ENCODE measurements at regions not wholly inside any gene's neighbourhood (a gene's known extent, or its start where the extent isn't known, plus 50 kb on each side); places are given as distances from the start of the nearest gene placed in this dataset.

DNA sequence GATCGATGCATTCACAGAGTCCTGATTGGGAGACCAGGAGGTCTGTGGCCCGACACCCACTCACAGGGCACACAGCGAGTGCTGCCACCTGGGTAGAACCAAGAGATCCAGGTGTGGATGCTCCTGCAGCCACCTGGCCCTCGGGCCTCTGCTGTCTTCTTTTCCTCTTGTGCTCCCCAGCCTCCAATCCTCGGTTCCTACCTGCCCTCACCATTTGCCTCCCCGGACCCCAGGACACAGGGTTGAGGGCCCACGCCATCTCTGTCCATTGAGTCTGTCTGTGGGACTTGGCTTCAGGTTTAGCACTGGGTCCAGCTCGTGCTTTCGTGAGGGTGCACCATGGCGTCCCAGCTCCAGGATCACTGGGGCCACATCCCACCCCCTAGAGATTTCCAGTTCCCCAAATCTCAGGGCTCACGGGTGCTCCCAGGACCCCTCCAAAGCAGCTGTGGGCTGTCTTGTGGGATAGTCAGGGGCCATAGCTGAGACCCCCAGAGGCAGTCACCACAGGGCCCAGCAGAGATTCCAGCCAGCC lies 591.1 kb downstream of the BRD1 start:
- no peak overlapping the region for H3K4me3 ChIP-seq
- intact Hi-C loops (cut with DNase I), result no loop called here
- TF ChIP-seq, protein P1, sequence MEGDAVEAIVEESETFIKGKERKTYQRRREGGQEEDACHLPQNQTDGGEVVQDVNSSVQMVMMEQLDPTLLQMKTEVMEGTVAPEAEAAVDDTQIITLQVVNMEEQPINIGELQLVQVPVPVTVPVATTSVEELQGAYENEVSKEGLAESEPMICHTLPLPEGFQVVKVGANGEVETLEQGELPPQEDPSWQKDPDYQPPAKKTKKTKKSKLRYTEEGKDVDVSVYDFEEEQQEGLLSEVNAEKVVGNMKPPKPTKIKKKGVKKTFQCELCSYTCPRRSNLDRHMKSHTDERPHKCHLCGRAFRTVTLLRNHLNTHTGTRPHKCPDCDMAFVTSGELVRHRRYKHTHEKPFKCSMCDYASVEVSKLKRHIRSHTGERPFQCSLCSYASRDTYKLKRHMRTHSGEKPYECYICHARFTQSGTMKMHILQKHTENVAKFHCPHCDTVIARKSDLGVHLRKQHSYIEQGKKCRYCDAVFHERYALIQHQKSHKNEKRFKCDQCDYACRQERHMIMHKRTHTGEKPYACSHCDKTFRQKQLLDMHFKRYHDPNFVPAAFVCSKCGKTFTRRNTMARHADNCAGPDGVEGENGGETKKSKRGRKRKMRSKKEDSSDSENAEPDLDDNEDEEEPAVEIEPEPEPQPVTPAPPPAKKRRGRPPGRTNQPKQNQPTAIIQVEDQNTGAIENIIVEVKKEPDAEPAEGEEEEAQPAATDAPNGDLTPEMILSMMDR (IDR thresholded peaks at IDR 0.05), result no peak
- no peaks in the 10 kb centered on the region for H3K9me3 ChIP-seq
- H3K27ac ChIP-seq, result no peak overlapping the region
- ATAC-seq, result no peak
- no peak for DNase-seq
- no peaks in the 10 kb centered on the region for H3K36me3 ChIP-seq
- H3K27me3 ChIP-seq, result peaks cover 0 to 46% of the 10 kb centered on the region in 2 donors
- H3K4me1 ChIP-seq, result no peaks in the 10 kb centered on the region

DNA sequence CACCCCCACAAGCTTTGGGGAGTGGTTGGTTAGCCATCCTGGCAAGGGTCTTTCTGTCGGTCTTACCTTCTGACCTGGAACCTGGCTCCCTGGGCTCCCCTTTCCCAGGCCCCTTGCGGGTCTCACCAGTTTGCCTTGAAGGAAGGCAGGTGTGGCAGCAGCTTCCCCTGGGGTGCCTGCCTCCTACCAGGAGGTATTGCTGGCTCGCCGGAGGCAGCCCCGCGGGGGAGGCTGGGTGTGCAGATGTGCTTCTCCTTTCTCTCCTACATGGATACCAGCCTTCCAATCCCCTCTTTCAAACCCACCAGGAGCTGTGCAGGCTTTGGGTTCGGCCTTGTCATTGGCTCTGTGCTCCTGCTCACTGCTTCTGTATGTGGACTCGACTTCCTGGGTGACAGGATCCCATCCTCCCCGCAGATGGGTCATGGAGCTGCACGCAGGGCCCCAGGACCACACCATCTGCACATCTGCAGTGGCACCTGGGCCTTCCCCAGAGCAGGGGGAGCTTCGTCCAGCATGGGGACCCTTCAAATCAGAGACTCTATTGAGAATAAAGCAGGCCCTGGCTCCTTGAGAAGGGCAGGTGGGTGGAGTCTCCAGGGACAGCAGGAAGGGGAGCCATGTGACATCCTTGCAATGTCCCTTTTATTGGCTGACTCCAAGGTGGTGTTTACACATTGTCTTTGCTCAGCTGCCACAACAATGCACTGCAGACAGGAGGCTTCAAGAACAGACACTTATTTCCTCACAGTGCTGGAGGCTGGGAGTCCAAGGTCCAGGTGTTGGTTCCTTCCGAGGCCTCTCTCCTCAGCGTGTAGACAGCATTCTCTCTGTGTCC lies 592.0 kb downstream of the BRD1 start:
- Histone ChIP-seq H3K4me1 (no peaks in the 10 kb centered on the region), H3K27ac (no peak overlapping the region), H3K9me3 (no peaks in the 10 kb centered on the region), H3K4me3 (no peak overlapping the region), H3K27me3 (peaks cover 0 to 46% of the 10 kb centered on the region in 2 donors), H3K36me3 (no peaks in the 10 kb centered on the region)
- ATAC-seq (no peak), DNase-seq (peak in 1 of 4 donors; percentile 12)
- TF ChIP-seq, protein P1 (IDR thresholded peaks at IDR 0.05), result no peak
- intact Hi-C loops (cut with DNase I), result no loop called here

DNA sequence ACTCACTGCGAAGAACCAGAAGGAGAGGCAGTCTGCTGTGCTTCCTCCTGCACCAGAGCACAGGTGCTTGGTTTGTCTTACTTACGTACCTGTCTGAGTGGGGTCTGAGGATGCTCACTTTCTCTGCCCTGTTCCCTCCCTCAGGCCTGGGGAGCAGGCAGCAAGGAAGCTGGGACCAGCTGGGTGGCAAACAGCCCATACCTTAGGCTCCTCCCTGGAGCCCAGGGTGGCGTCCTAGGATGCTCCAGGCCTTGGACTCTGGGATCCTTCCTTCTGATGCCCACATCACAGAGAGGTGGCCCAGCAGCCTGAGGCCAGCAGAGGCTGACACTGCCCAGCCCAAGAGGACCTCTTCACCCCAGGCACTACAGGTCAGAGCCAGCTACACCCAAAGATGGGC lies 593.2 kb downstream of the BRD1 start:
- no peak for ATAC-seq

DNA sequence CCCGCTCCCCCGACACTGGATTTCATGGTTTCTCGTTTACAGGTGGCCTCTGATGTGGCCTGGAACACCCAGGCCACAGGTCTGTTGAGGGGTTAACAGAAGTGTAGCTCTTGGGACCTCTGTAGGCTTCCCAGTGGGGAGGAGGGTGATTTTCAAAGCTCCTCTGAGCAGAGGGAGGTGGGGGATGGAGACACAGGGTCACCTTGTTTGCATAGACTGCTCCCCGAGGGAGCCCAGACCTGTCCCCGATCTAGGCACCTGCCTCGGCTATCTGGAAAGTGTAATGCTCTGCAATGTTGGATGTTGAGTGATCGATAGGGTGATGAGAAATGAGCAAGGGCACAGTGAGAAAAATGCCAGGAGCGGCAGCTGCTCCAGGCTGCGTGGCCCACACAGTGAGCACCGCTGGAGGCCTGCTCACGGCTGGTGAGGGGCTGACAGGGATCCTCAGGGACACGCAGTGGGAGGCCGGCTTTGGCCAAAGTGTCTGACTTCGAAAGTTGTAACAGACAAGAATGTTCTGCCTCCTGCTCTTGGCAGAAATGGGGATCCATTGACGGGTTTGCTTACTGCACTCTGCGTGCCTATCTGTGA lies 594.1 kb downstream of the BRD1 start:
- peaks cover 0 to 31% of the 10 kb centered on the region in 2 donors for H3K27me3 ChIP-seq
- no peak overlapping the region for H3K4me3 ChIP-seq
- no peaks in the 10 kb centered on the region for H3K9me3 ChIP-seq
- H3K27ac ChIP-seq, result no peak overlapping the region
- H3K36me3 ChIP-seq, result no peaks in the 10 kb centered on the region
- intact Hi-C loops (cut with DNase I), result no loop called here
- H3K4me1 ChIP-seq, result no peaks in the 10 kb centered on the region
- DNase-seq (peak in 1 of 4 donors; percentile 21), ATAC-seq (no peak)
- TF ChIP-seq, protein P1 (IDR thresholded peaks at IDR 0.05), result no peak

More for the DNA sequence above, 593.2 kb downstream of the BRD1 start:
- TF ChIP-seq, protein P1 (IDR thresholded peaks at IDR 0.05), result no peak
- H3K9me3 ChIP-seq, result no peaks in the 10 kb centered on the region
- H3K27ac ChIP-seq, result no peak overlapping the region
- H3K27me3 ChIP-seq, result peaks cover 0 to 37% of the 10 kb centered on the region in 2 donors
- no peak overlapping the region for H3K4me3 ChIP-seq
- H3K4me1 ChIP-seq, result no peaks in the 10 kb centered on the region
- H3K36me3 ChIP-seq, result no peaks in the 10 kb centered on the region
- intact Hi-C loops (cut with DNase I), result no loop called here
- DNase-seq, result peak in 1 of 4 donors; percentile 18

Data from left lung (tissue), 4 donors.